MM.1S (cell line): ENCODE measurements at regions not wholly inside any gene's neighbourhood (a gene's known extent, or its start where the extent isn't known, plus 50 kb on each side); places are given as distances from the start of the nearest gene placed in this dataset.

ENCODE experiments used
- DNase-seq: peaks from one replicate; pipeline ENCODE4 v3.0.0-alpha.2; 2015
- H2AFZ ChIP-seq: fragments of 300-600 bp; sonication (generic); 2 replicates; pipeline ENCODE4 v1.6.0; 2016; ENCODE audit warnings: antibody characterized with exemption, low read length
- H3F3A ChIP-seq: fragments of 300-600 bp; sonication (generic); 2 replicates; pipeline ENCODE4 v1.6.1; 2016; ENCODE audit warnings: mild to moderate bottlenecking, antibody characterized with exemption, low read length, moderate library complexity, mixed read lengths; ENCODE audit not compliant: insufficient read depth
- H3K27ac ChIP-seq: fragments of 300-600 bp; sonication (generic); 2 replicates; pipeline ENCODE4 v1.5.1; 2016; ENCODE audit warnings: mild to moderate bottlenecking, low read length
- H3K27me3 ChIP-seq: fragments of 300-600 bp; sonication (generic); replicated peaks from 2 replicates; pipeline ENCODE4 v1.6.0; 2016; ENCODE audit warnings: low read length; ENCODE audit not compliant: insufficient read depth
- H3K36me3 ChIP-seq: fragments of 300-600 bp; sonication (generic); replicated peaks from 2 replicates; pipeline ENCODE4 v1.6.1; 2016; ENCODE audit warnings: mild to moderate bottlenecking, low read length, mixed read lengths; ENCODE audit not compliant: insufficient read depth
- H3K4me1 ChIP-seq: fragments of 300-600 bp; sonication (generic); 2 replicates; pipeline ENCODE4 v1.6.1; 2016; ENCODE audit warnings: low read length, mixed read lengths
- H3K4me2 ChIP-seq: fragments of 300-600 bp; sonication (generic); 2 replicates; pipeline ENCODE4 v1.6.0; 2016; ENCODE audit warnings: low read depth, low read length
- H3K4me3 ChIP-seq: fragments of 300-600 bp; sonication (generic); 2 replicates; pipeline ENCODE4 v1.5.1; 2016; ENCODE audit warnings: low read length, mixed read lengths
- H3K79me2 ChIP-seq: fragments of 300-600 bp; sonication (generic); 2 replicates; pipeline ENCODE4 v1.6.1; 2016; ENCODE audit warnings: mixed run types, low read length, mixed read lengths
- H3K9ac ChIP-seq: fragments of 300-600 bp; sonication (generic); 2 replicates; pipeline ENCODE4 v1.6.1; 2016; ENCODE audit warnings: low read length, mixed read lengths
- H3K9me2 ChIP-seq: fragments of 300-600 bp; sonication (generic); replicated peaks from 2 replicates; pipeline ENCODE4 v1.6.1; 2016; ENCODE audit warnings: mild to moderate bottlenecking, low read length, mixed read lengths; ENCODE audit not compliant: insufficient read depth
- H3K9me3 ChIP-seq: fragments of 300-600 bp; sonication (generic); replicated peaks from 2 replicates; pipeline ENCODE4 v1.6.1; 2016; ENCODE audit warnings: mild to moderate bottlenecking, low read length, mixed read lengths; ENCODE audit not compliant: insufficient read depth
- H4K20me1 ChIP-seq: fragments of 300-600 bp; sonication (generic); 2 replicates; pipeline ENCODE4 v1.6.1; 2016; ENCODE audit warnings: mild to moderate bottlenecking, low read length, moderate library complexity, mixed read lengths; ENCODE audit not compliant: insufficient read depth
- CTCF ChIP-seq: fragments of 300-600 bp; sonication (generic); IDR thresholded peaks from 2 replicates; pipeline ENCODE4 v1.5.1; 2016; ENCODE audit warnings: antibody characterized with exemption, low read length, mixed read lengths
- EZH2 ChIP-seq: fragments of 300-600 bp; sonication (generic); optimal IDR thresholded peaks from 2 replicates; pipeline ENCODE3; 2017; ENCODE audit warnings: low read depth, mild to moderate bottlenecking, antibody characterized with exemption, low read length, mixed read lengths
- EZH2phosphoT487 ChIP-seq: fragments of 300-600 bp; sonication (generic); IDR thresholded peaks from 2 replicates; pipeline ENCODE4 v1.6.1; 2018; ENCODE audit warnings: antibody characterized with exemption, low read length

DNA sequence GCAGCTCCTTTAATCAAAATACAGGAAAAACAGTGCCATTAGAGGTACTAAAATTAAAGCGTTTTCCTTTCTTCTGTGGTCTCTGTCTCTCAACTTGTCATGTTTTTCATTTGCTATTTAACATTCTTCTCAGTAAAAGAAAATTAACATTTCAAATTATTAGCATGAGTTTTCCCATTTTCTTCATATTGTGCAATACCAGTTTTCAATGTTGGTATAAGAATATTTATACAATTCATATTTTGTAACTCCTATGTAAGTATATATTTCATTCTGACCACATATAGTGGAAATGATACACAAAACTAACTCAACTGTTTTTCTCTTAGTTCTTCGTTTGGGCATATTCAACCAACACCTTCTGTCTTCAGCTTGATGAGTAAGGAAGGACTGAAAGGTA lies 308.3 kb downstream of the HS3ST1 start:
- H3K36me3 ChIP-seq = no peaks in the 10 kb centered on the region
- no peak overlapping the region for H2AFZ ChIP-seq
- no peaks in the 10 kb centered on the region for H3K9me3 ChIP-seq
- no peaks in the 10 kb centered on the region for H4K20me1 ChIP-seq
- no peaks in the 10 kb centered on the region for H3K79me2 ChIP-seq
- no peak overlapping the region for H3K27ac ChIP-seq
- H3K4me3 ChIP-seq = no peak overlapping the region
- no peaks in the 10 kb centered on the region for H3F3A ChIP-seq
- H3K9me2 ChIP-seq = no peaks in the 10 kb centered on the region
- no peaks in the 10 kb centered on the region for H3K4me1 ChIP-seq
- TF ChIP-seq EZH2 (no peak), EZH2phosphoT487 (no peak), CTCF (no peak)
- H3K27me3 ChIP-seq = no peaks in the 10 kb centered on the region
- no peak overlapping the region for H3K9ac ChIP-seq
- no peak for DNase-seq
- H3K4me2 ChIP-seq = no peak overlapping the region

DNA sequence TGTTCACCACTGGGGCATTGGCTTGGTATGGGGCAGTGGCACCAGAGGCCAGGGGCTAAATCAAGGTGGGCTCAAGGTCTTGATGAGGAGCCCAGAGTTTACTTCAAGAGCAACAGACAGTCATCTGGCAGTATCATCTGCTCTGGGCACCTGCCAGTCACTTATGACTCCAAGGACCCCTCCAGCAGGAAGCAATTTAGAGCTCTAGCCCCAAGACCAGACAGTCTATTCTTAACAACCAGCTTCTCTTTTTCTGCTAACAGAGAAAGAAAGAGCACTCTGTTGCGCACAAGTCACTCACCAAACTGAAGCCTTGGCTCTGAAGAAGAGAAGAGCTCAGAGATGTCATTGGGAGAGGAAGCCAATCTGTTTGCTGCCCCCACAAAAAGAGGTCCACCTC lies 309.2 kb downstream of the HS3ST1 start:
- Histone ChIP-seq H3K4me3 (no peak overlapping the region), H3K9me2 (no peaks in the 10 kb centered on the region), H3K36me3 (no peaks in the 10 kb centered on the region), H3K9me3 (no peaks in the 10 kb centered on the region), H3K27me3 (no peaks in the 10 kb centered on the region), H3K4me1 (no peaks in the 10 kb centered on the region), H3K4me2 (no peak overlapping the region), H4K20me1 (no peaks in the 10 kb centered on the region), H3K9ac (no peak overlapping the region), H3K79me2 (no peaks in the 10 kb centered on the region), H3K27ac (no peak overlapping the region), H3F3A (no peaks in the 10 kb centered on the region), H2AFZ (no peak overlapping the region)
- TF ChIP-seq EZH2 = no peak
- TF ChIP-seq EZH2phosphoT487 = no peak
- no peak for TF ChIP-seq CTCF
- DNase-seq = no peak

- Histone ChIP-seq H3K9me2 (no peaks in the 10 kb centered on the region), H3K4me2 (no peak overlapping the region), H4K20me1 (no peaks in the 10 kb centered on the region), H3K27ac (no peak overlapping the region), H3F3A (no peaks in the 10 kb centered on the region), H3K9me3 (no peaks in the 10 kb centered on the region), H3K4me1 (no peaks in the 10 kb centered on the region), H3K9ac (no peak overlapping the region), H3K4me3 (no peak overlapping the region), H3K79me2 (no peaks in the 10 kb centered on the region), H3K36me3 (no peaks in the 10 kb centered on the region), H2AFZ (no peak overlapping the region), H3K27me3 (no peaks in the 10 kb centered on the region)
- TF ChIP-seq EZH2 = no peak
- TF ChIP-seq CTCF = no peak
- no peak for TF ChIP-seq EZH2phosphoT487
- no peak for DNase-seq
These were observed 310.2 kb downstream of the HS3ST1 start for GRCh38 chr4:11118513-11118912.
